GM18498 (cell line): ENCODE measurements at regions not wholly inside any gene's neighbourhood (a gene's known extent, or its start where the extent isn't known, plus 50 kb on each side); places are given as distances from the start of the nearest gene placed in this dataset.
"Not testable (repeated sequence)": the region's sequence is repeated elsewhere in the genome, so short reads cannot be mapped to it uniquely, and the experiment has no call there.

Experiments
- ATAC-seq: cut with Tn5 transposase; IDR thresholded peaks from one replicate; pipeline ENCODE4 v1.9.1; 2021; ENCODE audit warnings: mild to moderate bottlenecking, moderate library complexity; ENCODE audit not compliant: unreplicated experiment

DNA sequence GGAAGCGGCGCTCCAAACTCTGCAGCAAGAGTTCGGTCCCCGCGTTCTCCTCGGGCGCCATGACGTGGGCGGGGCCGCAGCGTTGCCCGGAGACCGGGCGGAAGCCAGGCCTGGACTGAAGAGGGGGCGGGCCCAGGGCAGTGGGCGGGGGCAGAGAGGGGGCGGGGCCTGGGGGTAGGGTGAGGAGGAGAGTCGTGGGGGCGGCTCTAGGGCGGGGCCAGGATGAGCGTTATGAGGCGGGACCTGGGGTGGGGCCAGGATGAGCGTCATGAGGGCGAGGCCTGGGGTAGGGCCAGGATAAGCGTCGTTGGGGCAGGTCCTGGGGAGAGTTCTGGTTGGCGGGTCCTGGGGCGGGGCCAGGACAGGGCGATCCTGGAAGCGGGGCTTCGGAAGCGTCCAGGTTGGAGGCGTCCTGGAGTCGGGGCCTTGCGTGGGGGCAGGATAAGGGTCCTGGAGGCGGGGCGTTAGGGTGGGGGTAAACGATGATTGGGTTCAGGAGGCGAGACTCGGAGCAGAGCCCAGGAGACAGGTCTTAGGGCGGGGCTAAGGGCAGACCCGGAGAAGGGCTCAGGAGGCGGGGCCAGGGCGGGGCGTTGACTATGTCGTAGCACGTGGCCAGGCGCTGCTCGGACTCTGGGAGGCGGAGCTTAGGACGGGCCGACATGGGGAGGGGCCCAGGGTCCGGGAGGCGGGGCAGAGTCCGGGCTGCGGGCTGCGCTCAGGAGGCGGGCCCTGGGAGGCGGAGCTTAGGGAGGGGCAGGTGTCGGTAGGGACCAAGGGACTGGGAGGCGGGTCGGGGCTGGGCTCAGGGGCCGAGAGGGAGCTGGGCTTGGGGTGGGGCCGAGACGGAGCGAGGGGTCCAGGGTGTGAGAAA is 131.1 kb upstream of the ALDH3B2 start:
- peak; percentile 91 for ATAC-seq

DNA sequence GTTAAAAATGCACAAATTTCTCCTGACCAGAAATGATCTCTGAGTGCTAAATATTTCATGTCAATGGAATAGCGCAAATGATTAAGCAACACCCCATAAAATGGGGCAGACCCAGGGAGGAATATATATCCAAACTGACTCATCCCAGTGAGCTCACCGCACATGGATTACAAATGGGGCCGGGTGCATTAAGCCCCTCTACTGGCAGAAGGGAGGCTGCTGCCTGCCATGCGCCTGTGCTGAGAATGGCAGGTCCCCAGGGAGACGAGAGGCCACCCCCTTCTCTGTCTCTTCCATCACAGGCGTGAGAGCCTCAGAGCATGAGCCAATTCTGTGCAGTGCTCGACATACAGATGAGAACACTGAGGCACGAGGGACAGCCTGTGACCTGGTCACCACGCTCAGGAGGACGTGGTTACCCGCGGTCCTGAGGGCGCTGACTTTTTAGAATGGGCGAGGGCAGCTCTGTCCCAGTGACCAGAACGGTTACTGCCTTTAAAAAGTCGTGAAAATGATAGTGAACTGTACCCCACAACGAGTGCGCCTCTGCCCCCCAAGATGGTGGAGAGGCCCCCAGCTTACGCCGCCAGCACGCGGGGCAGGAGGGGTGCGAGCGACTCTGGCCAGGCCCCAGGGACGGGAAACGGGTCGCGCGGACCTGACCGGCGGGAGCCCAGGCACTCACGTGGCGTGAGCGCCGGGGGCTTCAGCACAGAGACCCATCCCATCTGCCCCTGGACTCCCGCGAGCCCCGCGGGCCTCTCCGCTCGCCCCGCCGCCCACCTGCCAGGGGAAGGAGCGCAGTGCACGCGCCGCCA is 130.2 kb upstream of the ALDH3B2 start:
- peak; percentile 22 for ATAC-seq

DNA sequence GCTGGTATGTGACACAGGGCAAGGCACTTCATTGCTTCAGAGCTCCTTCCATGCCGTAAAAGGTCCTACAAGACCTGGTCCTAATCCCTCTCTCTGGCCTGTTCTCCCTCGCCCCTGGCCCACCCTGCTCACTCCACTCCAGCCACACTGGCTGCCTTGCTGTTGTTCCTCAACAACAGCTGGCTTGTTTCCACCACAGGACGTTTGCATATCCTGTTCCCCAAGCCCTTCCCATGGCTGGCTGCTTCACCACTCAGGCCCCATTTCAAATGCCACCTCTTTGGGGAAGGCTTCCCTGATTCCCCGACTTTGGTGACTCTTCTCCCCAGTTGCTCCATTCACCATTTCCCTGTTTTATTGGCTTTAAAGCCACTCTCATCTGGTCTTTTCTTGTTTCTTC is 129.1 kb upstream of the ALDH3B2 start:
- not testable (repeated sequence) for ATAC-seq

DNA sequence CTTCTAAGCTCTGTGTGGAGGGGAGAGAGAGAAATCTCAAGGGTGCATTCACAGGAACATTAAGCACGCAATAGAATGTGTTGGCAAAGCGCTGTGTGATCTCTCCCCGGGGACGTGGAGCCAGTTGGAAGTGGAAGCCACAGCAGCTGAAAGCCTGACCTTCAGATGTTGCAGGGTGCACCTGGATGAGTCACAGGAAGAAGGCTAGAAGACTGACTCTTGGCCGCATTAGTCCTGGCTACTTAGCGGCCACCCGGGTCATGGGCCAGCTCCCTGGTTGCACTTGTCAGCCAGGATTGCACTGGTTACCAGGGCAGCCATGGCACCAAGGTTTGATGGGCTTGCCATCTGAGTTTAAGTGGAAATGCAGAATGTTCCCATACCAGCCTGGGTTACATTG is 128.6 kb upstream of the ALDH3B2 start:
- not testable (repeated sequence) for ATAC-seq

DNA sequence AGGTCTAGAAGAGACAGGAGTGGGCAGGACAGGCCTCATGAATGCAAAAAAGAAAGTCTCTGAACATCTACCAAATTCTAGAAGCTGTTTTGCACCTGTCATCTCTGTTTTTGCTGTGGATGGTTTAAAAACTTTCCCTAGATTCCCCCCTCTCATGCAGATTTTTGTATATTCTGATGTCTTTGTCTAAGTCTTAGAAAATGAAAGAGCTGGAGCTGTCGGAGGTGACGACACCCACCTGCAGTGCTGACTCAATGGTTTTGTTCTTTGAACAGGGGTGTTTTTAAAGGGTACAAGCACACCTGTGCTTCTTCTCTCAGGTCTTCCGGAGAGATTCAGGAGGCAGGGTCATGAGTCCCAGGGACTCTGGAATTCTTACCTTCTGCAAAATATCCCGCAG is 128.2 kb upstream of the ALDH3B2 start:
- ATAC-seq: not testable (repeated sequence)

DNA sequence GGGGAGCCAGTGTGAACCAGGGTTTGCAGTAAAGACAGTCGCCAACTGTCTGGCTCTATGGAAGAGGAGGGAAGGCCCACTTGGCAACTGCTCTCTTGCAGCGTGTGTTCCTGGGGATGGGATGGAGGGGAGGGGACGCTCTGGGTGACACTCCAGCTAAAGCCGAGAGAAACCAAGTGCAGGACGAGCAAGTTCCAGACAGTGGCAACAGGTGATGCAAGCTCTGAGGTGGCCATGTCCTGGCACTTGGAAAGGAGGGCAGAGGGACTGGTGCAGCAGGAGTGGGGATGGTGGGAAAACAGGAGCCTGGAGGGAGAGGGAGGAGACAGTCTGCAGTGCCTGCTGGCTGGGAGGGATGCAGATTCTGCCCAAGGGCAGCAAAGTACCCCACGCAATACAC is 127.0 kb upstream of the ALDH3B2 start:
- not testable (repeated sequence) for ATAC-seq

GRCh38 chr11:67800591-67800990 is 126.2 kb upstream of the ALDH3B2 start:
- ATAC-seq: not testable (repeated sequence)

- not testable (repeated sequence) for ATAC-seq
These were observed 125.4 kb upstream of the ALDH3B2 start for GRCh38 chr11:67799808-67800207.

DNA sequence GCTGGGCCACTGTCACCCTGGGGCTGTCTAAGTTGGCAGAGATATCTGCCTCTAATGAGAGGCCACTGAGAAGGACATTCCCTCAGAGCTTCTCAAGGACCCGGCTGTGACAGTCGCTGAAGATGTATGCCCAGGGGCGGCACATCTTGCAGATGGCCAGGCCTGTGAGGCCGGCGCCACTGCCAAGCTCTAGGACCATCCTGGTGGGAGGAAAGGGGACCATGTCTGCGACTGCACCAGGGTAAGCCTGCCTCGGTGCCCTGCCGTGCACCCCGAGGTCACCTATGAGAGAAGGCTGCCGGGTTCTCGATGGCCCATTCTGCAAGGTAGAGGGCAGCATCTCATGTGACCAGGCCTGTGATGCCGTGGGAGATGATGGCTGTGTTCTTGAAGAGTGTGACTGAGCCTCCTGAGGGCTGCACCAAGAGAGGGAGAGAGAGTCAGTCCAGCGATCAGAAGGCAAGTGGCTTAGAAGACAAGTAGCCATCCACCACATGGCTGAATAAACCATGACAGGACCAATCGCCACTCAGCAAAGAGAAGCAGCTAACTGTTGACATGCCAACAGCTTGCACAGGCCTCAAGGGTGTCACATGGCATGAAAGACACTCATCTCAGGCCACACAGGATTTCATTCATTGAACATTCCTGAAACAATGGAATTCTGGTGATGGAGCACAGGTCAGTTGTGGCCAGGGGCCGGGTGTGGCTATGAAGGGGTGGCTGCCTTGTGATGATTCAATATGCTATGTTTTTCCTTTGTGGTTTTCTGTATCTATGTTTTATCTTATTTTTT is 123.5 kb upstream of the ALDH3B2 start:
- ATAC-seq: not testable (repeated sequence)

- ATAC-seq: no peak
These were observed 121.3 kb upstream of the ALDH3B2 start for GRCh38 chr11:67795746-67796145.

GRCh38 chr11:67793750-67794149 is 119.3 kb upstream of the ALDH3B2 start:
- ATAC-seq: not testable (repeated sequence)

- ATAC-seq: not testable (repeated sequence)
These were observed 118.0 kb upstream of the ALDH3B2 start for GRCh38 chr11:67792273-67792990.

- ATAC-seq: not testable (repeated sequence)
These were observed 117.3 kb upstream of the ALDH3B2 start for GRCh38 chr11:67791598-67792170.

DNA sequence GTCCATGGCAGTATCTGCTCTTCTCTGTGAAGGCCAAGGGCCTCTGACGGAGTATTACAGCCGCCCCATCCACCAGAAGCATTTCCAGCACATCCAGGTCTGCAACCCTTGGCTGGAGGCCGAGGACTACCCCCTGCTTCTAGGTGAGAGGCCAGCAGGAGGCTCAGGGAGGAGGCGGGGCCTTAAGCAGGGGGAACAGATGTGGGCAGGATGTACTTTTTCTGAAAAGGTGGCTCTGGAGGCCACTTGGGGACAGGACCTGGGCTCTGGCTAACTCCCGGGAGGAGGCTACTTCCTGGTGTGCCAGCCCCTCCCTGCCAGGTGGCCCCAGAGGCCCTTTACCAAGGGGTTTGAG is 113.9 kb upstream of the ALDH3B2 start:
- not testable (repeated sequence) for ATAC-seq

DNA sequence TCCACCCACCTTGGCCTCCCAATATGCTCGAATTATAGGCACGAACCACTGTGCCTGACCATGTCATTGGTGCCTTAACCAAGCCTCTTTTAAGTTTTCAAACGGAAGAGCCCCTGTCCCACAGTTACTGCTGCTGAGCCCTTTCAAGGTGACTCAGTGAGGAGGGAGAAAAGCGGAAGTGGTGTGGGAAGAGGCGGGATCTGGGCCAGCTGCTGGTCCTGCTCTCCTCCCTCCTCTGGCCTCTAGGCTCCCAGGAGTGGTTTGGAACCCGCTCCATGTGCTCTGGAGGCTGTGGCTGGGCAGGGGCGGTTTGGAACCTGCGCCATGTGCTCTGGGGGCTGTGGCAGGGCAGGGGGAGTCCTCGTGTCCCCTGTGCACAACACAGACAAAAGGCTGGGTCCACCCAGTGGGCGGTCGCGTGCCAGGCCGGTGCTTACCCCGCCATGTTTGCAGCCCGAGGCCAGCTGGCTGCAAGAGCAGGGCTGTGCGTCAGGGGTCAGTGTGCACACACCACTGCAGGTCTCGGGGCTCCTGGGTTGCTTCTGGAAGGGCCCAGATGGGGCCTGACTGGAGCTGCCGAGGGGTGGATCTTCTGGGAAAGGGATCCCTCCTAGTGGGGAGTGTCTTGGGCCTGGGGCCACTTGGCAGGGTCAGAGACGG is 113.4 kb upstream of the ALDH3B2 start:
- not testable (repeated sequence) for ATAC-seq

DNA sequence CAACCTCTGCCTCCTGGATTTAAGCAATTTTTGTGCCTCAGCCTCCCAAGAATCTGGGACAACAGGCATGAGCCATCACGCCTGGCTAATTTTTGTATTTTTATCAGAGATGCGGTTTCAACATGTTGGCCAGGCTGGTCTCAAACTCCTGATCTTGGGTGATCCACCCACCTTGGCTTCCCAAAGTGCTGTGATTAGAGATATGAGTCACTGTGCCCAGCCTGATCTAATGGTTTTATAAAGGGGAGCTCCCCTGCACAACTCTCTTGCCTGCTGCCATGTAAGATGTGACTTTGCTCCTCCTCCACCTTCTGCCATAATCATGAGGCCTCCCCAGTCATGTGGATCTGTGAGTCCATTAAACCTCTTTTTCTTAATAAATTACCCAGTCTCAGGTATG is 107.5 kb upstream of the ALDH3B2 start:
- ATAC-seq: not testable (repeated sequence)

GRCh38 chr11:67781506-67781905 is 107.1 kb upstream of the ALDH3B2 start:
- not testable (repeated sequence) for ATAC-seq

GRCh38 chr11:67780056-67780455 is 105.6 kb upstream of the ALDH3B2 start:
- ATAC-seq: no peak

DNA sequence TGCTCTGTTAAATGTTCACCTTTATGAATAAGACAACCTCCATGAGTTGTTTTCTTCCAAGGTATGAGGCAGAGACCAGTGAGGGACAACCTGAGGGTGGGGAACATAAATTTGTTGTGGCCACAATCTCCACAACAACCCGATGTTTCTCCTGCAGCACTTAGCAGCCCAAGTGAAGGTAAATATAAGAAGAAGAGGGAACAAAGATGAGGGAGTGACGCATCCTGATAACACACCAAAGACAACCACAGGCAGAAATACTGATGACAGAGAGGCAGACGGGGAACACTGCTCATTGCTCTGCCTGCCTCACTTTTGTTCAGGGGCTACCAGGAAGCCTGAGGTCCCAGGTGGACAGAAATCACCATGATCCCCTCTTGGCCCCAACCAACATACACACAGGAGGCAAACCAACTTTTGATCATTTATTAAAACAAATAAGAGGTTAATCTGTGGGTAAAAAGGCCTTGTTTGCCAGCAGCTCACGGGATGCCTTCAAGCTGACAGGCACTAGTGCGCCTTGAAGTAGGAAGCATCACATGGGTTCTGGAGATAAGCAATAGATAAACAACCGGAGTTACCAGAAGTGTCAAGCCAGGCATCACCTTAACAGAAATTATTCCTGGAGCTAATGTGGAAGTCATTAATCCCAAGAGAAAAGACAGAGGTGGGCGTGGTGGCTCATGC is 104.9 kb upstream of the ALDH3B2 start:
- not testable (repeated sequence) for ATAC-seq
